Trophoblast cell (in vitro differentiated cells and primary cell): ENCODE measurements at regions not wholly inside any gene's neighbourhood (a gene's known extent, or its start where the extent isn't known, plus 50 kb on each side); places are given as distances from the start of the nearest gene placed in this dataset.

ENCODE experiments used
- DNase-seq, 2 donors: peaks; one replicate each; pipeline ENCODE4 v3.0.0-alpha.2; 2016
- H2AFZ ChIP-seq: 2 replicates; pipeline ENCODE4 v1.6.1; 2013; ENCODE audit warnings: low read length, moderate library complexity, mild to moderate bottlenecking; ENCODE audit not compliant: insufficient read depth, poor library complexity
- H2AK5ac ChIP-seq: 2 replicates; pipeline ENCODE4 v1.6.1; 2013; ENCODE audit warnings: mild to moderate bottlenecking, low read length
- H2BK120ac ChIP-seq: 2 replicates; pipeline ENCODE4 v1.6.1; 2013; ENCODE audit warnings: low read length, mild to moderate bottlenecking, moderate library complexity; ENCODE audit not compliant: insufficient read depth, poor library complexity
- H2BK12ac ChIP-seq: 2 replicates; pipeline ENCODE4 v1.6.1; 2013; ENCODE audit warnings: mild to moderate bottlenecking, low read length, moderate library complexity
- H2BK5ac ChIP-seq: 2 replicates; pipeline ENCODE4 v1.6.1; 2013; ENCODE audit warnings: low read length, low read depth, moderate library complexity, mild to moderate bottlenecking; ENCODE audit not compliant: poor library complexity
- H3K14ac ChIP-seq: 2 replicates; pipeline ENCODE4 v1.6.1; 2013; ENCODE audit warnings: mild to moderate bottlenecking, low read length
- H3K18ac ChIP-seq: 2 replicates; pipeline ENCODE4 v1.6.1; 2013; ENCODE audit warnings: mild to moderate bottlenecking, low read length
- H3K23ac ChIP-seq: 2 replicates; pipeline ENCODE4 v1.6.1; 2013; ENCODE audit warnings: low read length
- H3K27ac ChIP-seq: 2 replicates; pipeline ENCODE4 v1.5.1; 2013; ENCODE audit warnings: low read depth, mild to moderate bottlenecking, inconsistent platforms, low read length, moderate library complexity
- H3K27me3 ChIP-seq: 2 replicates; pipeline ENCODE4 v1.6.1; 2013; ENCODE audit warnings: inconsistent platforms, mild to moderate bottlenecking, low read length, moderate library complexity; ENCODE audit not compliant: insufficient read depth
- H3K36me3 ChIP-seq, 2 experiments: 1 replicate in 1 of 2; 2 replicates in 1 of 2; pipeline ENCODE4 v1.6.1; 2013; ENCODE audit warnings: low read length in 2 of 2, mild to moderate bottlenecking in 2 of 2, moderate library complexity in 1 of 2; ENCODE audit not compliant: insufficient read depth in 2 of 2, control insufficient read depth in 1 of 2
- H3K4ac ChIP-seq: 2 replicates; pipeline ENCODE4 v1.6.1; 2013; ENCODE audit warnings: low read depth, mild to moderate bottlenecking, low read length, moderate library complexity
- H3K4me1 ChIP-seq, 2 experiments: 1 replicate in 1 of 2; 2 replicates in 1 of 2; pipeline ENCODE4 v1.6.1; 2013; ENCODE audit warnings: low read length in 2 of 2, mild to moderate bottlenecking in 2 of 2, moderate library complexity in 1 of 2; ENCODE audit not compliant: insufficient read depth in 2 of 2, control insufficient read depth in 1 of 2
- H3K4me2 ChIP-seq: 2 replicates; pipeline ENCODE4 v1.6.1; 2013; ENCODE audit warnings: inconsistent platforms, mild to moderate bottlenecking, low read length, moderate library complexity
- H3K4me3 ChIP-seq: 2 replicates; pipeline ENCODE4 v1.5.1; 2013; ENCODE audit warnings: mild to moderate bottlenecking, low read depth, low read length, inconsistent platforms
- H3K79me1 ChIP-seq: one replicate; pipeline ENCODE4 v1.6.1; 2013; ENCODE audit warnings: low read length
- H3K79me2 ChIP-seq: 2 replicates; pipeline ENCODE4 v1.6.1; 2013; ENCODE audit warnings: low read length, mild to moderate bottlenecking; ENCODE audit not compliant: control insufficient read depth, insufficient read depth, poor library complexity
- H3K9ac ChIP-seq: 2 replicates; pipeline ENCODE4 v1.6.1; 2013; ENCODE audit warnings: mild to moderate bottlenecking, low read length
- H3K9me3 ChIP-seq: 2 replicates; pipeline ENCODE4 v1.6.1; 2013; ENCODE audit warnings: low read depth, mild to moderate bottlenecking, control low read depth, inconsistent platforms, low read length; ENCODE audit not compliant: insufficient read depth
- H4K12ac ChIP-seq: 2 replicates; pipeline ENCODE4 v1.6.1; 2013; ENCODE audit warnings: low read depth, mild to moderate bottlenecking, low read length, moderate library complexity
- H4K8ac ChIP-seq: 2 replicates; pipeline ENCODE4 v1.6.1; 2013; ENCODE audit warnings: low read depth, mild to moderate bottlenecking, low read length, moderate library complexity
- H4K91ac ChIP-seq: one replicate; pipeline ENCODE4 v1.6.1; 2013; ENCODE audit warnings: low read depth, mild to moderate bottlenecking, low read length, moderate library complexity
- WGBS: extraction: QIAGEN DNeasy Blood & Tissue Kit; methylation state at CpG from one replicate; pipeline ENCODE4 v1.1.7; 2013; ENCODE audit warnings: missing lambda C conversion rate; ENCODE audit not compliant: insufficient read length, insufficient coverage; ENCODE audit errors: extremely low coverage; 5-methylcytosine and 5-hydroxymethylcytosine counted together

GRCh38 chr9:103615994-103616393 is 478.1 kb upstream of the SMC2 start:
- no peak overlapping the region for H3K4ac ChIP-seq
- H3K36me3 ChIP-seq, result no peaks in the 10 kb centered on the region
- no peak overlapping the region for H3K18ac ChIP-seq
- no peak overlapping the region for H3K14ac ChIP-seq
- H3K9me3 ChIP-seq, result peaks cover 3% of the 10 kb centered on the region
- H4K12ac ChIP-seq, result no peak overlapping the region
- H3K79me1 ChIP-seq, result no peaks in the 10 kb centered on the region
- no CpG with 5 or more reads among the region's 5 CpGs for WGBS
- no peaks in the 10 kb centered on the region for H3K27me3 ChIP-seq
- H2AK5ac ChIP-seq, result no peak overlapping the region
- H2AFZ ChIP-seq, result no peak overlapping the region
- no peak overlapping the region for H2BK5ac ChIP-seq
- DNase-seq, result no peak
- no peaks in the 10 kb centered on the region for H3K4me1 ChIP-seq
- H2BK12ac ChIP-seq, result no peak overlapping the region
- no peak overlapping the region for H3K27ac ChIP-seq
- no peak overlapping the region for H4K91ac ChIP-seq
- no peak overlapping the region for H2BK120ac ChIP-seq
- H4K8ac ChIP-seq, result no peak overlapping the region
- H3K4me3 ChIP-seq, result no peak overlapping the region
- H3K9ac ChIP-seq, result no peak overlapping the region
- H3K4me2 ChIP-seq, result no peak overlapping the region
- H3K79me2 ChIP-seq, result no peaks in the 10 kb centered on the region
- H3K23ac ChIP-seq, result no peak overlapping the region

- H3K27me3 ChIP-seq, result no peaks in the 10 kb centered on the region
- no peak overlapping the region for H3K9ac ChIP-seq
These were observed 477.1 kb upstream of the SMC2 start for GRCh38 chr9:103617046-103617445.

GRCh38 chr9:103625161-103625804 is 468.8 kb upstream of the SMC2 start:
- Histone ChIP-seq H4K8ac (no peak overlapping the region), H2BK12ac (no peak overlapping the region), H3K4me1 (no peaks in the 10 kb centered on the region), H2AFZ (no peak overlapping the region), H4K12ac (no peak overlapping the region), H3K4ac (no peak overlapping the region), H3K27me3 (no peaks in the 10 kb centered on the region), H3K36me3 (no peaks in the 10 kb centered on the region), H3K4me2 (no peak overlapping the region), H4K91ac (no peak overlapping the region), H3K4me3 (no peak overlapping the region), H2BK120ac (no peak overlapping the region), H3K9me3 (no peaks in the 10 kb centered on the region), H3K27ac (no peak overlapping the region), H3K79me1 (no peaks in the 10 kb centered on the region), H3K14ac (no peak overlapping the region), H3K79me2 (no peaks in the 10 kb centered on the region), H2BK5ac (no peak overlapping the region), H3K23ac (no peak overlapping the region), H3K9ac (no peak overlapping the region), H3K18ac (no peak overlapping the region), H2AK5ac (no peak overlapping the region)
- WGBS, result no CpG with 5 or more reads among the region's 2 CpGs
- no peak for DNase-seq

More at GRCh38 chr9:103617046-103617445, 477.1 kb upstream of the SMC2 start:
- no peak overlapping the region for H2AFZ ChIP-seq
- no peak overlapping the region for H3K27ac ChIP-seq
- no peaks in the 10 kb centered on the region for H3K79me1 ChIP-seq
- no peak overlapping the region for H3K18ac ChIP-seq
- no peaks in the 10 kb centered on the region for H3K79me2 ChIP-seq
- no peak overlapping the region for H3K23ac ChIP-seq
- H2BK120ac ChIP-seq, result no peak overlapping the region
- H3K4me1 ChIP-seq, result no peaks in the 10 kb centered on the region
- H2AK5ac ChIP-seq, result no peak overlapping the region
- no peak overlapping the region for H4K8ac ChIP-seq
- no peak overlapping the region for H4K91ac ChIP-seq
- H3K36me3 ChIP-seq, result no peaks in the 10 kb centered on the region
- no peak overlapping the region for H3K4me2 ChIP-seq
- no peak overlapping the region for H3K4me3 ChIP-seq
- peaks cover 3% of the 10 kb centered on the region for H3K9me3 ChIP-seq
- H2BK12ac ChIP-seq, result no peak overlapping the region
- no peak overlapping the region for H3K14ac ChIP-seq
- no peak overlapping the region for H4K12ac ChIP-seq
- H2BK5ac ChIP-seq, result no peak overlapping the region
- WGBS, result no CpG with 5 or more reads among the region's 1 CpG
- no peak overlapping the region for H3K4ac ChIP-seq
- no peak for DNase-seq

GRCh38 chr9:103627731-103628130 is 466.4 kb upstream of the SMC2 start:
- Histone ChIP-seq H3K27ac (no peak overlapping the region), H4K91ac (no peak overlapping the region), H2AK5ac (no peak overlapping the region), H3K23ac (no peak overlapping the region), H3K9me3 (no peaks in the 10 kb centered on the region), H3K18ac (no peak overlapping the region), H2BK5ac (no peak overlapping the region), H3K36me3 (no peaks in the 10 kb centered on the region), H3K79me1 (no peaks in the 10 kb centered on the region), H3K4ac (no peak overlapping the region), H3K4me2 (no peak overlapping the region), H2AFZ (no peak overlapping the region), H4K8ac (no peak overlapping the region), H3K4me1 (no peaks in the 10 kb centered on the region), H3K14ac (no peak overlapping the region), H2BK120ac (no peak overlapping the region), H2BK12ac (no peak overlapping the region), H3K79me2 (no peaks in the 10 kb centered on the region), H3K4me3 (no peak overlapping the region), H3K9ac (no peak overlapping the region), H3K27me3 (no peaks in the 10 kb centered on the region), H4K12ac (no peak overlapping the region)
- DNase-seq, result no peak
- no CpG with 5 or more reads among the region's 1 CpG for WGBS
